ENCODE measurements at regions not wholly inside any gene's neighbourhood (a gene's known extent, or its start where the extent isn't known, plus 50 kb on each side); places are given as distances from the start of the nearest gene placed in this dataset.
A peak's percentile ranks its signal among the peaks of the same experiment; 100 is the strongest.
"Not testable (repeated sequence)": the region's sequence is repeated elsewhere in the genome, so short reads cannot be mapped to it uniquely, and the experiment has no call there.

DNA sequence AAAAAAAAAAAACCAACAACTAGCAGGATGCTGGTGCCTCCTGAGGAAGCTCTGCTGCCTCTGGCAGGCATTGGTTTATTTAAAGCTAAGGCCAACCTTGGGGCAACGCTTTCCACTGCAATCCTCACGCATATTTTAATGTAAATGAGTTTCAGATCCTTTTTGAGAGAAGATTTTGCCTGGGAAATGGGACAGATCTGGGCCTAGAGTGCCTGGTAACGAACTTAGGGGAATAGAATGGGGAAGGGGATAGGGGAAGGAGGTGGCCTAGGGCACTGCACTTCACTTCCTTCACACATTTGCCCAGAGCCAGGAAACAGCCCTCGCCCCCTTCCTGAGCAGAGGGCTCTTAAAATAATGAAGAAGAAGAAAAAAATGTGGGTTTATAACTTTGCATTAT is 132.7 kb upstream of the TMEM170B start:
- 14 to 57% methylated on average over 4 of the region's 4 CpGs for WGBS, 2 donors
- no peak overlapping the region for H3K4me3 ChIP-seq
- TF ChIP-seq, protein P1, sequence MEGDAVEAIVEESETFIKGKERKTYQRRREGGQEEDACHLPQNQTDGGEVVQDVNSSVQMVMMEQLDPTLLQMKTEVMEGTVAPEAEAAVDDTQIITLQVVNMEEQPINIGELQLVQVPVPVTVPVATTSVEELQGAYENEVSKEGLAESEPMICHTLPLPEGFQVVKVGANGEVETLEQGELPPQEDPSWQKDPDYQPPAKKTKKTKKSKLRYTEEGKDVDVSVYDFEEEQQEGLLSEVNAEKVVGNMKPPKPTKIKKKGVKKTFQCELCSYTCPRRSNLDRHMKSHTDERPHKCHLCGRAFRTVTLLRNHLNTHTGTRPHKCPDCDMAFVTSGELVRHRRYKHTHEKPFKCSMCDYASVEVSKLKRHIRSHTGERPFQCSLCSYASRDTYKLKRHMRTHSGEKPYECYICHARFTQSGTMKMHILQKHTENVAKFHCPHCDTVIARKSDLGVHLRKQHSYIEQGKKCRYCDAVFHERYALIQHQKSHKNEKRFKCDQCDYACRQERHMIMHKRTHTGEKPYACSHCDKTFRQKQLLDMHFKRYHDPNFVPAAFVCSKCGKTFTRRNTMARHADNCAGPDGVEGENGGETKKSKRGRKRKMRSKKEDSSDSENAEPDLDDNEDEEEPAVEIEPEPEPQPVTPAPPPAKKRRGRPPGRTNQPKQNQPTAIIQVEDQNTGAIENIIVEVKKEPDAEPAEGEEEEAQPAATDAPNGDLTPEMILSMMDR (IDR thresholded peaks at IDR 0.05; ENCODE audit: control extremely low read depth, extremely low read depth), result no peak
- no peaks in the 10 kb centered on the region for H3K36me3 ChIP-seq (ENCODE audit: control insufficient read depth in 4 of 4, insufficient read depth in 4 of 4, low read length in 4 of 4)
- no peak overlapping the region for H3K9ac ChIP-seq (ENCODE audit: insufficient read depth in 1 of 2, low read length in 2 of 2)
- DNase-seq (peak in 1 of 3 donors; percentile 17), ATAC-seq (ENCODE audit: insufficient read depth, low FRiP score) (no peak)
- no peak overlapping the region for H3K27ac ChIP-seq (ENCODE audit: low read depth in 1 of 2, low read length in 1 of 2)
- peaks cover 0 to 2% (median 0%) of the 10 kb centered on the region in 4 donors for H3K9me3 ChIP-seq (ENCODE audit: control insufficient read depth in 4 of 4, insufficient read depth in 3 of 4, low read length in 3 of 4)
- H3K4me1 ChIP-seq (ENCODE audit: control insufficient read depth in 5 of 5, insufficient read depth in 5 of 5, low read length in 5 of 5), result peaks cover 0 to 9% (median 0%) of the 10 kb centered on the region in 5 donors
- no peaks in the 10 kb centered on the region for H3K27me3 ChIP-seq (ENCODE audit: control insufficient read depth in 3 of 3, insufficient read depth in 3 of 3, low read length in 2 of 3)

DNA sequence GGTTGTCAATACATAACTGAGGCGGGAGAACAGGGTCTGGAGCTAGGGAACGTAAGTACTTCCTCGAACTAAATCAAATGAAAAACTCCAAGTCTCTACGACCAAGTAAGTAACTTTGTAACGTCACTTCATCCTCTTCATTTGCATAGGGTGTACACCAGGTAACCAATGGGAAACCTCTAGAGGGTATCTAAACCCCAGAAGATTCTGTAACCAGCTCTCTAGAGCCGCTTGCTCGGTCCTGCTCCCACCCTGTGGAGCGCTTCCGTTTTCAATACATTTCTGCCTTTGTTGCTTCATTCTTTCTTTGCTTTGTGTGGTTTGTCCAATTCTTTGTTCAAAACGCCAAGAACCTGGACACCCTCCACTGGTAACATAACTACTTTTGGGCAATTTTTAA is 133.5 kb upstream of the TMEM170B start:
- H3K36me3 ChIP-seq (ENCODE audit: control insufficient read depth in 4 of 4, insufficient read depth in 4 of 4, low read length in 4 of 4), result no peaks in the 10 kb centered on the region
- DNase-seq (no peak), ATAC-seq (ENCODE audit: insufficient read depth, low FRiP score) (no peak)
- peaks cover 0 to 6% (median 0%) of the 10 kb centered on the region in 5 donors for H3K4me1 ChIP-seq (ENCODE audit: control insufficient read depth in 5 of 5, insufficient read depth in 5 of 5, low read length in 5 of 5)
- H3K4me3 ChIP-seq, result no peak overlapping the region
- no peak overlapping the region for H3K9ac ChIP-seq (ENCODE audit: insufficient read depth in 1 of 2, low read length in 2 of 2)
- 79 to 86% methylated on average over 10 of the region's 10 CpGs for WGBS, 2 donors
- no peaks in the 10 kb centered on the region for H3K27me3 ChIP-seq (ENCODE audit: control insufficient read depth in 3 of 3, insufficient read depth in 3 of 3, low read length in 2 of 3)
- TF ChIP-seq, protein P1 (IDR thresholded peaks at IDR 0.05; ENCODE audit: control extremely low read depth, extremely low read depth), result no peak
- peaks cover 0 to 2% (median 0%) of the 10 kb centered on the region in 4 donors for H3K9me3 ChIP-seq (ENCODE audit: control insufficient read depth in 4 of 4, insufficient read depth in 3 of 4, low read length in 3 of 4)
- no peak overlapping the region for H3K27ac ChIP-seq (ENCODE audit: low read depth in 1 of 2, low read length in 1 of 2)

DNA sequence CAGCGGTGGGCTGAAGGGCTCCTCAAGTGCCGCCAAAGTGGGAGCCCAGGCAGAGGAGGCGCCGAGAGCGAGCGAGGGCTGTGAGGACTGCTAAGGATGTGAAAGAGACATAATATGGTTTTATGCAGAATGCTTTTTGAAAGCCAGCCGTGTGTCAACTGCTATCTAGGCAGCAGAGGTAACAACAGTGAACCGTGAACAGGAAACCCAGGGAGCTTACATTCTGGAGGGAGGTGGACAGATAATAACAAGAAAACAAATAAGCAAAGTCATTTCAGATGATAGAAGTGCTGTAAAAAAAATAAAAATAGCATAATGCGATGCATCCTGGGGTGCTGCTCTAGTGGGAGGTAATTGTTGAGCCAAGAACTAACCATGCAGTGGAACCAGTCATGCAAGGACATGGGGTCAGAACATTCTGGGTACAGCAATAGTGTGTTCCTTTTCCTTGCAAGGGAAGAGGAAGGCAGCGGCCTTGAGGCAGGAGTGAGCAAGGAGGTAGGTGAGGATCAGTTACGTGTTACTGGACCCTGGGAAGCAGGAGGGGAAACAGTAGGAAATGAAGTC is 134.4 kb upstream of the TMEM170B start:
- ATAC-seq (ENCODE audit: insufficient read depth, low FRiP score), result no peak
- Histone ChIP-seq H3K36me3 (ENCODE audit: control insufficient read depth in 4 of 4, insufficient read depth in 4 of 4, low read length in 4 of 4) (no peaks in the 10 kb centered on the region), H3K4me1 (ENCODE audit: control insufficient read depth in 5 of 5, insufficient read depth in 5 of 5, low read length in 5 of 5) (peaks cover 0 to 10% (median 0%) of the 10 kb centered on the region in 5 donors), H3K27ac (ENCODE audit: low read depth in 1 of 2, low read length in 1 of 2) (no peak overlapping the region), H3K4me3 (no peak overlapping the region), H3K27me3 (ENCODE audit: control insufficient read depth in 3 of 3, insufficient read depth in 3 of 3, low read length in 2 of 3) (no peaks in the 10 kb centered on the region), H3K9ac (ENCODE audit: insufficient read depth in 1 of 2, low read length in 2 of 2) (no peak overlapping the region), H3K9me3 (ENCODE audit: control insufficient read depth in 4 of 4, insufficient read depth in 3 of 4, low read length in 3 of 4) (peaks cover 0 to 2% (median 0%) of the 10 kb centered on the region in 4 donors)
- no peak for DNase-seq
- WGBS, 2 donors, result 91 to 94% methylated on average over 11 of the region's 11 CpGs
- TF ChIP-seq, protein P1 (IDR thresholded peaks at IDR 0.05; ENCODE audit: control extremely low read depth, extremely low read depth), result no peak

DNA sequence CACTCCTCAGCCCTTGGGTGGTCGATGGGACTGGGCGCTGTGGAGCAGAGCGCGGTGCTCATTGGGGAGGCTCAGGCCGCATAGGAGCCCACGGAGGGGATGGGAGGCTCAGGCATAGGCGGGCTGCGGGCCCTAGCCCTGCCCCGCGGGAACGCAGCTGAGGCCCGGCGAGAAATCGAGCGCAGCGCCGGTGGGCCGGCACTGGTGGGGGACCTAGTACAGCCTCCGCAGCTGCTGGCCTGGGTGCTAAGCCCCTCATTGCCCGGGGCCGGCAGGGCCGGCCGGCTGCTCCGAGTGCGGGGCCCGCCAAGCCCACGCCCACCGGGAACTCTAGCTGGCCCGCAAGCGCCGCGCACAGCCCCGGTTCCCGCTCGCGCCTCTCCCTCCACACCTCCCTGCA is 135.0 kb upstream of the TMEM170B start:
- not testable (repeated sequence) for H3K27me3 ChIP-seq (ENCODE audit: control insufficient read depth in 3 of 3, insufficient read depth in 3 of 3, low read length in 2 of 3); ATAC-seq (ENCODE audit: insufficient read depth, low FRiP score); H3K4me1 ChIP-seq (ENCODE audit: control insufficient read depth in 5 of 5, insufficient read depth in 5 of 5, low read length in 5 of 5); H3K9me3 ChIP-seq (ENCODE audit: control insufficient read depth in 4 of 4, insufficient read depth in 3 of 4, low read length in 3 of 4); H3K36me3 ChIP-seq (ENCODE audit: control insufficient read depth in 4 of 4, insufficient read depth in 4 of 4, low read length in 4 of 4); H3K4me3 ChIP-seq; DNase-seq; H3K9ac ChIP-seq (ENCODE audit: insufficient read depth in 1 of 2, low read length in 2 of 2); H3K27ac ChIP-seq (ENCODE audit: low read depth in 1 of 2, low read length in 1 of 2)
- WGBS, 2 donors, result 97 to 98% methylated on average over 36 of the region's 36 CpGs

DNA sequence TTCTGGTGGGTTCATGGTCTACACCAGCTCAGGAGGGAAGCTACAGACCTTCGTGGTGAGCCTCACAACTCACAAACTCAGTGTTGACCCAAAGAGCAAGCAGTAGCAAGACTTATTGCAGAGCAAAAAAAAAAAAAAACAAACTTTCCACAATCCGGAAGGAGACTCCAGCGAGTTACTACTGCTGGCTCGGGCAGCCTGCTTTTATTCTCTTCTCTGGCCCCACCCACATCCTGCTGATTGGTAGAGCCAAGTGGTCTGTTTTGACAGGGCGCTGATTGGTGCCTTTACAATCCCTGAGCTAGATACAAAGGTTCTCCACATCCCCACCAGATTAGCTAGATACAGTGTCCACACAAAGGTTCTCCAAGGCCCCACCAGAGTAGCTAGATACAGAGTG is 135.6 kb upstream of the TMEM170B start:
- H3K9ac ChIP-seq (ENCODE audit: insufficient read depth in 1 of 2, low read length in 2 of 2), result not testable (repeated sequence)

More for the DNA sequence above, 135.6 kb upstream of the TMEM170B start:
- not testable (repeated sequence) for H3K36me3 ChIP-seq (ENCODE audit: control insufficient read depth in 4 of 4, insufficient read depth in 4 of 4, low read length in 4 of 4); H3K27me3 ChIP-seq (ENCODE audit: control insufficient read depth in 3 of 3, insufficient read depth in 3 of 3, low read length in 2 of 3); H3K4me3 ChIP-seq; H3K9me3 ChIP-seq (ENCODE audit: control insufficient read depth in 4 of 4, insufficient read depth in 3 of 4, low read length in 3 of 4); ATAC-seq (ENCODE audit: insufficient read depth, low FRiP score); H3K4me1 ChIP-seq (ENCODE audit: control insufficient read depth in 5 of 5, insufficient read depth in 5 of 5, low read length in 5 of 5); DNase-seq; H3K27ac ChIP-seq (ENCODE audit: low read depth in 1 of 2, low read length in 1 of 2)
- 84 to 85% methylated on average over 5 of the region's 5 CpGs for WGBS, 2 donors
